ENCODE measurements at regions not wholly inside any gene's neighbourhood (a gene's known extent, or its start where the extent isn't known, plus 50 kb on each side); places are given as distances from the start of the nearest gene placed in this dataset.

DNA sequence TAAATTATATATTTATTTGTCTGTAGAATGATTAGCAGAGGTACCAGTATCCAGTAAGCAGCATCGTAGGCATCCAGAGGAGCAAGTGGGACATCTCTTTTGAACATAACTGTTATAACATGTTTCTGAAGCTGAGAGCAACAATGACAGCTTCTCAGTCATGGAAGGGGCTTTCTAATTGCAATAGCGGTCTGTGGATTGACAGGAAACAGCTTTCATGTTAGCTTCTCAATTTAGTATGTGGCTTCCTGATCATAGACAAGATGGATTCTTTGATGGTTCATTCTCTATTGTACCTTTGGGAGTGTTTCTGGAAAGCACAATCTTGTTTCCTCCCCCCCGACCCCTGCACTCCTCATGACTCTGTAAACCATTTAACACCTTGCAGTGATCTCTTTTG is 434.6 kb upstream of the GNPDA2 start:
- no CpG with 5 or more reads among the region's 3 CpGs for WGBS, 2 experiments (ENCODE audit: extremely low coverage in 2 of 2, insufficient read length in 1 of 2)
- no peak for DNase-seq
- ChIA-PET CTCF (no interaction called here), POLR2A (ENCODE audit: unreplicated experiment) (no interaction called here)
- H3K23ac ChIP-seq (ENCODE audit: low read depth, low read length), result no peak overlapping the region
- BruUV-seq (replicated peaks), result no TSS peak
- no peak overlapping the region for H2AK9ac ChIP-seq (replicated peaks; ENCODE audit: low read depth, low read length, poor library complexity)
- no peak overlapping the region for H2AFZ ChIP-seq (replicated peaks; ENCODE audit: low read length, poor library complexity)
- no peak overlapping the region for H4K8ac ChIP-seq (ENCODE audit: low read depth in 2 of 2, low read length in 2 of 2)
- no peak overlapping the region for H2BK20ac ChIP-seq (ENCODE audit: low read depth, low read length)
- no peaks in the 10 kb centered on the region for H4K20me1 ChIP-seq (ENCODE audit: insufficient read depth, low read length)
- no peak overlapping the region for H3K4ac ChIP-seq (ENCODE audit: low read depth, low read length)
- H3K9ac ChIP-seq (ENCODE audit: low read depth, low read length), result no peak overlapping the region
- intact Hi-C loops (cut with micrococcal nuclease) (no loop called here), in situ Hi-C loops (cut with MboI; ENCODE audit: low sequenced_read_pairs) (no loop called here), dilution Hi-C loops (cut with HindIII; ENCODE audit: low sequenced_read_pairs, unreplicated experiment) (no loop called here)
- H2BK120ac ChIP-seq (ENCODE audit: low read depth, low read length), result no peak overlapping the region
- no peak overlapping the region for H3K27ac ChIP-seq (ENCODE audit: insufficient read depth, low read length)
- H4K5ac ChIP-seq (ENCODE audit: low read depth, low read length), result no peak overlapping the region
- H3K9me3 ChIP-seq (ENCODE audit: control insufficient read depth, insufficient read depth, low read length), result peaks cover 4% of the 10 kb centered on the region
- H3K4me2 ChIP-seq (ENCODE audit: low read depth, low read length), result no peak overlapping the region
- no peaks in the 10 kb centered on the region for H3K4me1 ChIP-seq (ENCODE audit: control insufficient read depth, insufficient read depth, low read length)
- H3K18ac ChIP-seq (ENCODE audit: low read depth, low read length), result no peak overlapping the region
- no peaks in the 10 kb centered on the region for H3K9me1 ChIP-seq (ENCODE audit: insufficient read depth, low read length)
- ATAC-seq (ENCODE audit: low read depth), result no peak
- H2BK5ac ChIP-seq (ENCODE audit: low read depth, low read length, poor library complexity, severe bottlenecking), result no peak overlapping the region
- TF ChIP-seq FOS (IDR thresholded peaks at IDR 0.05; ENCODE audit: low read depth, low read length), result no peak
- TF ChIP-seq, protein P1, sequence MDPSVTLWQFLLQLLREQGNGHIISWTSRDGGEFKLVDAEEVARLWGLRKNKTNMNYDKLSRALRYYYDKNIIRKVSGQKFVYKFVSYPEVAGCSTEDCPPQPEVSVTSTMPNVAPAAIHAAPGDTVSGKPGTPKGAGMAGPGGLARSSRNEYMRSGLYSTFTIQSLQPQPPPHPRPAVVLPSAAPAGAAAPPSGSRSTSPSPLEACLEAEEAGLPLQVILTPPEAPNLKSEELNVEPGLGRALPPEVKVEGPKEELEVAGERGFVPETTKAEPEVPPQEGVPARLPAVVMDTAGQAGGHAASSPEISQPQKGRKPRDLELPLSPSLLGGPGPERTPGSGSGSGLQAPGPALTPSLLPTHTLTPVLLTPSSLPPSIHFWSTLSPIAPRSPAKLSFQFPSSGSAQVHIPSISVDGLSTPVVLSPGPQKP (IDR thresholded peaks at IDR 0.05; ENCODE audit: borderline replicate concordance, low read depth, low read length), result no peak
- no peak for TF ChIP-seq RFX5 (IDR thresholded peaks at IDR 0.05; ENCODE audit: low read depth, low read length)
- no peak for TF ChIP-seq CHD1 (IDR thresholded peaks at IDR 0.05; ENCODE audit: low read depth, low read length)
- H3K14ac ChIP-seq (replicated peaks; ENCODE audit: low read depth, low read length), result no peak overlapping the region
- H3K4me3 ChIP-seq (ENCODE audit: insufficient read depth, low read depth, low read length), result no peak overlapping the region
- no peak overlapping the region for H2BK15ac ChIP-seq (ENCODE audit: low read depth, low read length)
- H3K36me3 ChIP-seq (ENCODE audit: control insufficient read depth, insufficient read depth, low read length), result no peaks in the 10 kb centered on the region
- H4K91ac ChIP-seq (ENCODE audit: insufficient read depth, low read depth, low read length), result no peak overlapping the region
- no peak overlapping the region for H3K56ac ChIP-seq (ENCODE audit: extremely low read depth, insufficient read depth, low read length)
- no peak overlapping the region for H2AK5ac ChIP-seq (ENCODE audit: low read depth, low read length)
- no peaks in the 10 kb centered on the region for H3K79me1 ChIP-seq (ENCODE audit: low read depth in 1 of 2, low read length in 2 of 2)
- H3K27me3 ChIP-seq (ENCODE audit: control insufficient read depth, insufficient read depth, low read length), result no peaks in the 10 kb centered on the region

All from IMR-90 (cell line).